ENCODE measurements at regions not wholly inside any gene's neighbourhood (a gene's known extent, or its start where the extent isn't known, plus 50 kb on each side); places are given as distances from the start of the nearest gene placed in this dataset.

DNA sequence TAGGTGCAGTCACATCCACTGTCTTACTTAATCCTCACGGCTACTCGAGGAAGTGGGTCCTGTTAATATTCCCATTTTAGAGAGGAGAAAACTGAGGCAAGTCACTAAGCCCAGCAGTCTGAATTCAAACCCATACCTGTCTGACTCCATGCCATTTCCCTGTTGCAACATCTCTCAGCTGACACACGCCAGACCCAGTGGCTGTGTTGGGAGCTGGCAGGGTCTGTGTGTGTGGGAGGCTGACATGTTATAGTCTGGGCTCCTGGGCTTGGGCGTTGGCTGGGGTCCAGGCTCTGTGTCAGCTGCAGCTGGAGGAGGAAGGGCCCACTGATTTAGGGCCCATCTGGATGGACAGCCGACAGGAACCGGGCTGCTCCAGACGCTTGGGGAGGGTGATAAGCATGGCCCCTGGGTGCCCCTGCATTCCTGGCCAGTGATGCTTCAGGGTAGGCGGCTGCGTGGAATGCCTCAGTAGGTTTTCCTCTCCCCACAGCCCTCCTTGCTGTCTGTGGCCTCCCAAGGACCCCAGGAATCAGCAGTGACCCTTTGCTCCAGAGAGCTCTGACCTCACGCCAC lies 562.5 kb downstream of the MN1 start:
- DNase-seq (ENCODE audit: insufficient read length, low spot score): peak; percentile 74
- TF ChIP-seq POLR2A (IDR thresholded peaks at IDR 0.05; ENCODE audit: low read depth, low read length): no peak
- FAIRE-seq: peak; percentile 74

GRCh38 chr22:27239520-27239919 lies 562.0 kb downstream of the MN1 start:
- no peak for FAIRE-seq
- TF ChIP-seq POLR2A (IDR thresholded peaks at IDR 0.05; ENCODE audit: low read depth, low read length): no peak
- no peak for DNase-seq (ENCODE audit: insufficient read length, low spot score)

GRCh38 chr22:27240298-27241075 lies 561.1 kb downstream of the MN1 start:
- no peak for TF ChIP-seq POLR2A (IDR thresholded peaks at IDR 0.05; ENCODE audit: low read depth, low read length)
- DNase-seq (ENCODE audit: insufficient read length, low spot score): no peak
- FAIRE-seq: no peak

- TF ChIP-seq POLR2A (IDR thresholded peaks at IDR 0.05; ENCODE audit: low read depth, low read length): no peak
- no peak for DNase-seq (ENCODE audit: insufficient read length, low spot score)
- FAIRE-seq: no peak
Measured at GRCh38 chr22:27241430-27242321, 559.9 kb downstream of the MN1 start.

- no peak for DNase-seq (ENCODE audit: insufficient read length, low spot score)
- no peak for TF ChIP-seq POLR2A (IDR thresholded peaks at IDR 0.05; ENCODE audit: low read depth, low read length)
- no peak for FAIRE-seq
Measured at GRCh38 chr22:27242474-27242873, 559.1 kb downstream of the MN1 start.

DNA sequence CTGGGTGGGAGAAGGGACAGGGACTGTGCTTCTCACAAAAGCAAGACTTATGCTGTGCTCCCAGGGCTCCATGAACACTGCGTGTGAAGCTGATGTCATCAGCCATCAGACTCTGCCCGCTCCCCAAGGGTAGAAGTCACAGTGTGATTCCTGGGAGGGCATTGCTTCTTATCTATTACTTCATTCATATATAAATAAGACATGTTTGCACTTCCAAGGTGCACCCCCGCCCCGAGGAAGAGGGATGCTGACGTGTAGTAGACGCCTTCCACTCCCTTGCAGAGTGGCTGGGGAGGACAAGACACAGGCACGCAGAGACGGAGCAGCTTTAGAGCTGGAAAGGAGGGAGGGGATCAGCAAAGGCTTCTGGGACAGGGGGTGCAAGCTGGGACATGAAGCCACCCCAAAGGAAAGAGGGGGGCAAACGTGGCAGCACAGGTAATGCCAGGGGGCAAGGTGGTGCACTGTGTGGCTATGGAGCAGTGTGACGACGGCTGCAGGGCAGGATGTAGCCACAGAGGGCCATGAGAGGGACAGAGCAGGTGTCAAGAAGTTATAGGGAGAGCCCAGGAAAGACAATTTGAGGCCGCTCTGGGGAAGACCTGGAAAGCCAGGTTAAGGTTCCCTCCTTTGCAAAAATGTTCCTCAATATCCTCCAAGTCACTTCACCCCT lies 558.5 kb downstream of the MN1 start:
- no peak for TF ChIP-seq POLR2A (IDR thresholded peaks at IDR 0.05; ENCODE audit: low read depth, low read length)
- no peak for FAIRE-seq

DNA sequence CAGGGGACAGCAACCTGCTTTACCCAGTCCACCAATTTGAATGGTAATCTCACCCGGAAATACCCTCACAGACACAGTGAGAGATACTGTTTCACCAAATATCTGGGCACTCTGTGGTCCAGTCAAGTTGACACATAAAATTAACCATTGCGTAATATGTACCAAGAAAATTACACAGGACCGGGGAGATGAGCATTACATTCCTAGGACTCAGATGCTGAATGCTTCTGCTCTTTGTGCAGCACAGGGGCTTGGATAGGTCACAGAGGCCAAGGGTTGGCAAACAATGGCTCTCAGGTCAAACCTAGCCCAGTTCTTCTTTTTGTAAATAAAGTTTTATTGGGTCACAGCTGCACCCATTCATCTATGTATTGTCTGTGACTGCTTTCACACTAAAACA lies 557.2 kb downstream of the MN1 start:
- DNase-seq (ENCODE audit: insufficient read length, low spot score) (no peak), FAIRE-seq (no peak)
- no peak for TF ChIP-seq POLR2A (IDR thresholded peaks at IDR 0.05; ENCODE audit: low read depth, low read length)

More for the DNA sequence above, 558.5 kb downstream of the MN1 start:
- DNase-seq (ENCODE audit: insufficient read length, low spot score): no peak

DNA sequence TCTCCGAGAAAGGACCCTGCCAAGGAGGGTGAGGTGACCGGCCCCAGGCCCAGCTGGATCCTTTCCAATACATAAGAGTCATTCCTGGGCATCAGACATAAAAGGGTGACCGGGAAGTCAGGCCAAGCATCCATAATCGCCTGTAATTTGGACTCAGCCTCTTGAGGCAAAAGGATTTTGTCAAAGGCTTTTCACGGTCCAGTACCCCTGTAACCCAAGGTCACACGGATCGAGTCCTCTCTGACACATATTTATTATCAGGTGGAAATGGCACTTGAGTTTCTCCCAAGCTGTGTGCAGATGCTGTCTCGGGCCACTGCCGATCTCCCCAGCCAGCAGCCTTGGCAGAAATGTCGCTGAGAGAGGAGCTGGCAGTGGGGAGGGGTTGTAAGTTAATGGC lies 556.5 kb downstream of the MN1 start:
- no peak for TF ChIP-seq POLR2A (IDR thresholded peaks at IDR 0.05; ENCODE audit: low read depth, low read length)
- no peak for DNase-seq (ENCODE audit: insufficient read length, low spot score)
- FAIRE-seq: no peak

DNA sequence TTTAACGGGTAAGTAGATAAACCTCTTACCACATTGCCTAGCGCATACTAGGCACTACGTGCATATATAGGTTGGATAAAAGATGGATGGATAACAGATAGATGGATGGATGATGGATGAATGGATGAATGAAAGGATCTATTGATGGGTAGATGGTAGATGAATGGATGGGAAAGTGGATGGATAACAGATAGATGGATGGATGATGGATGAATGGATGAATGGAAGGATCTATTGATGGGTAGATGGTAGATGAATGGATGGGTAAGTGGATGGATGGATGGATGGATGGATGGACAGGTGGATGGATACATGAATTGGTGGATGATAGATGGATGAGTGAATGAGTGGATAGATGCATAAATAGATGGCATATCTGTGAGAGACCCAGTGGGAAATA lies 555.0 kb downstream of the MN1 start:
- no peak for TF ChIP-seq POLR2A (IDR thresholded peaks at IDR 0.05; ENCODE audit: low read depth, low read length)
- no peak for FAIRE-seq

GRCh38 chr22:27247701-27248434 lies 553.7 kb downstream of the MN1 start:
- TF ChIP-seq POLR2A (IDR thresholded peaks at IDR 0.05; ENCODE audit: low read depth, low read length): no peak
- DNase-seq (ENCODE audit: insufficient read length, low spot score): no peak
- FAIRE-seq: no peak

More for the DNA sequence above, 555.0 kb downstream of the MN1 start:
- no peak for DNase-seq (ENCODE audit: insufficient read length, low spot score)

- FAIRE-seq (no peak), DNase-seq (ENCODE audit: insufficient read length, low spot score) (no peak)
- TF ChIP-seq POLR2A (IDR thresholded peaks at IDR 0.05; ENCODE audit: low read depth, low read length): no peak
Measured at GRCh38 chr22:27250418-27250817, 551.1 kb downstream of the MN1 start.

DNA sequence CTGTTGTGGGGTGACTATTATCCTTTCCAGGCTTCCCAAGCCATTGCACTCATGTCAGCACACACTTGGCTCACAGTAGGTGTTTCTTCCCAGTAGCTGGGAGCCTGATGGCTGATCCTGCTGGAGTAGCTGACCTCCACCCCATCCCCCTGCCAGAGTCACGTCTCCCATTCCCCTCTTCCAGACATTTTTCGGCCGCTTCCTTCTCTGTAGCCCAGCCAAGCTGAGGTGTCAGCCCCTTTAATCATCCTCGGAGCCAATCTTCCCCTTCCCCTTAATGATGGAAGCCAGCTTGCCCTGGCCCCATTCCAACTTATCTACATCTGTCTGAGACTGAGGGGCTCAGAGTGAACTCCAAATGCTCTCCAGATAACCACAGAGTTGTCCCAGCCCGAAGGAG lies 550.7 kb downstream of the MN1 start:
- TF ChIP-seq POLR2A (IDR thresholded peaks at IDR 0.05; ENCODE audit: low read depth, low read length): no peak
- DNase-seq (ENCODE audit: insufficient read length, low spot score): no peak
- FAIRE-seq: no peak

DNA sequence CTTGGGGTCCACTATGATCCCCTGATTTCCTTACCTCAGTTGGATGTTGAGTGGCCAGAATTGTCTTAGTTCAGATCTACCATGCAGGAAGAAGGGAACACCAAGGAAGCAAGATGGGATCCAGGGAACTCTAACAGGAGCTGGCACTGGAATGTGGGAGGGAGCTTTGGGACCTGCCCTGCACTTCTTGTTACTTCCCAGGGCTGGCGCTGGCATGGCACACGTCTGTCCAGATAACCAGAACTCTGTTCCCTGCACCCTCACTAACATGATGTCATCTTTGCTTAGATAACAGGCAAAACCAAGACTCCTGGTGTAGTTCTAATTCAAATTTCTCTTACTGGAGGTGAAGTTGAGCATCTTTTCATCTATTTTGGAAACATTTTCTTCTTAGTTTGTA lies 550.0 kb downstream of the MN1 start:
- DNase-seq (ENCODE audit: insufficient read length, low spot score) (no peak), FAIRE-seq (no peak)
- TF ChIP-seq POLR2A (IDR thresholded peaks at IDR 0.05; ENCODE audit: low read depth, low read length): no peak
